Astrocyte of the spinal cord (primary cell): ENCODE measurements at regions not wholly inside any gene's neighbourhood (a gene's known extent, or its start where the extent isn't known, plus 50 kb on each side); places are given as distances from the start of the nearest gene placed in this dataset.
A peak's percentile ranks its signal among the peaks of the same experiment; 100 is the strongest.

Source experiments
- DNase-seq: peaks from one replicate; pipeline ENCODE4 v3.0.0; 2011; ENCODE audit warnings: low read depth, low spot score
- H3K4me3 ChIP-seq: 2 replicates; pipeline ENCODE4 v1.5.1; 2011; ENCODE audit warnings: low read depth, mild to moderate bottlenecking, low read length, moderate library complexity
- CTCF ChIP-seq: IDR thresholded peaks from 2 replicates; pipeline ENCODE4 v1.5.1; 2012; ENCODE audit warnings: low read depth, mild to moderate bottlenecking, low read length, inconsistent platforms
- in situ Hi-C: cut with HindIII; loops from 2 replicates; pipeline ENCODE4 v1.10.0; 2017; ENCODE audit warnings: low sequenced_read_pairs

- no peak for TF ChIP-seq CTCF
- in situ Hi-C loops, result no loop called here
Measured at GRCh38 chr6:44620922-44621321, 233.4 kb downstream of the CDC5L start.

GRCh38 chr6:44621846-44622245 lies 234.3 kb downstream of the CDC5L start:
- in situ Hi-C loops, result no loop called here
- DNase-seq, result peak; percentile 15
- TF ChIP-seq CTCF, result no peak
- H3K4me3 ChIP-seq, result no peak overlapping the region

More at GRCh38 chr6:44620922-44621321, 233.4 kb downstream of the CDC5L start:
- no peak for DNase-seq
- no peak overlapping the region for H3K4me3 ChIP-seq

GRCh38 chr6:44622555-44622954 lies 235.0 kb downstream of the CDC5L start:
- no peak for TF ChIP-seq CTCF
- in situ Hi-C loops, result no loop called here
- no peak overlapping the region for H3K4me3 ChIP-seq
- DNase-seq, result no peak

- in situ Hi-C loops, result no loop called here
- no peak overlapping the region for H3K4me3 ChIP-seq
- no peak for TF ChIP-seq CTCF
- DNase-seq, result no peak
Measured at GRCh38 chr6:44622956-44623355, 235.4 kb downstream of the CDC5L start.

- no peak for DNase-seq
- in situ Hi-C loops, result no loop called here
- no peak overlapping the region for H3K4me3 ChIP-seq
- no peak for TF ChIP-seq CTCF
Measured at GRCh38 chr6:44624226-44624625, 236.7 kb downstream of the CDC5L start.

GRCh38 chr6:44624936-44625573 lies 237.5 kb downstream of the CDC5L start:
- TF ChIP-seq CTCF, result no peak
- no peak overlapping the region for H3K4me3 ChIP-seq
- no peak for DNase-seq
- in situ Hi-C loops, result no loop called here
